ENCODE measurements at regions not wholly inside any gene's neighbourhood (a gene's known extent, or its start where the extent isn't known, plus 50 kb on each side); places are given as distances from the start of the nearest gene placed in this dataset.

DNA sequence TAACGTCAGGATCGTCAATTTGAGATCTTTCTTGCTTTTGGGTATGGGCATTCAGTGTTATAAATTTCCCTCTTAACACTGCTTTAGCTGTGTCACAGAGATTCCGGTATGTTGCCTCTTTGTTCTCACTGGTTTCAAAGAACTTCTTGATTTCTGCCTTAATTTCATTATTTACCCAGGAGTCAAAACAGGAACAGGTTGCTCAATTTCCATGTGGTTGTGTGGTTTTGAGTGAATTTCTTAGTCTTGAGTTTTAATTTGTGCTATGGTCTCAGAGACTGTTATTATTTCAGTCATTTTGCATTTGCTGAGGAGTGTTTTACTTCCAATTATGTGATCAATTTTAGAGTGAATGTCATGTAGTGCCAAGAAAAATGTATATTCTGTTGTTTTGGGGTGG is 153.1 kb downstream of the PCDH17 start:
- H3K4me3 ChIP-seq (ENCODE audit: low read depth, low read length) = no peak overlapping the region
- CTCF ChIA-PET = interaction anchor here (0.5 kb wide), 1 partner anchor 160 kb away, joined by 4 read pairs; no protein-coding TSS in a partner anchor
- TF ChIP-seq SP3 (tag by site-specific recombination; IDR thresholded peaks at IDR 0.05) (no peak), KLF16 (tag by site-specific recombination; IDR thresholded peaks at IDR 0.05) (no peak), ZNF292 (tag by site-specific recombination; IDR thresholded peaks at IDR 0.05; ENCODE audit: borderline replicate concordance, low read depth) (no peak), ZNF23 (tag by site-specific recombination; IDR thresholded peaks at IDR 0.05; ENCODE audit: borderline replicate concordance) (no peak), ZSCAN23 (tag by site-specific recombination; IDR thresholded peaks at IDR 0.05) (no peak), ZNF114 (tag by site-specific recombination; IDR thresholded peaks at IDR 0.05) (no peak), ZNF423 (tag by site-specific recombination; IDR thresholded peaks at IDR 0.05) (no peak), ZBTB21 (tag by site-specific recombination; IDR thresholded peaks at IDR 0.05) (no peak), ZNF10 (tag by site-specific recombination; IDR thresholded peaks at IDR 0.05) (no peak), ZNF341 (tag by site-specific recombination; IDR thresholded peaks at IDR 0.05; ENCODE audit: low read depth) (no peak), ZNF571 (tag by site-specific recombination; IDR thresholded peaks at IDR 0.05) (no peak), ZNF398 (tag by site-specific recombination; IDR thresholded peaks at IDR 0.05) (no peak), ZNF175 (tag by site-specific recombination; IDR thresholded peaks at IDR 0.05) (no peak), ZNF2 (tag by site-specific recombination; IDR thresholded peaks at IDR 0.05) (no peak), PRDM4 (tag by site-specific recombination; IDR thresholded peaks at IDR 0.05) (no peak), ZNF155 (tag by site-specific recombination; IDR thresholded peaks at IDR 0.05) (no peak)
- TF ChIP-seq, protein P1, sequence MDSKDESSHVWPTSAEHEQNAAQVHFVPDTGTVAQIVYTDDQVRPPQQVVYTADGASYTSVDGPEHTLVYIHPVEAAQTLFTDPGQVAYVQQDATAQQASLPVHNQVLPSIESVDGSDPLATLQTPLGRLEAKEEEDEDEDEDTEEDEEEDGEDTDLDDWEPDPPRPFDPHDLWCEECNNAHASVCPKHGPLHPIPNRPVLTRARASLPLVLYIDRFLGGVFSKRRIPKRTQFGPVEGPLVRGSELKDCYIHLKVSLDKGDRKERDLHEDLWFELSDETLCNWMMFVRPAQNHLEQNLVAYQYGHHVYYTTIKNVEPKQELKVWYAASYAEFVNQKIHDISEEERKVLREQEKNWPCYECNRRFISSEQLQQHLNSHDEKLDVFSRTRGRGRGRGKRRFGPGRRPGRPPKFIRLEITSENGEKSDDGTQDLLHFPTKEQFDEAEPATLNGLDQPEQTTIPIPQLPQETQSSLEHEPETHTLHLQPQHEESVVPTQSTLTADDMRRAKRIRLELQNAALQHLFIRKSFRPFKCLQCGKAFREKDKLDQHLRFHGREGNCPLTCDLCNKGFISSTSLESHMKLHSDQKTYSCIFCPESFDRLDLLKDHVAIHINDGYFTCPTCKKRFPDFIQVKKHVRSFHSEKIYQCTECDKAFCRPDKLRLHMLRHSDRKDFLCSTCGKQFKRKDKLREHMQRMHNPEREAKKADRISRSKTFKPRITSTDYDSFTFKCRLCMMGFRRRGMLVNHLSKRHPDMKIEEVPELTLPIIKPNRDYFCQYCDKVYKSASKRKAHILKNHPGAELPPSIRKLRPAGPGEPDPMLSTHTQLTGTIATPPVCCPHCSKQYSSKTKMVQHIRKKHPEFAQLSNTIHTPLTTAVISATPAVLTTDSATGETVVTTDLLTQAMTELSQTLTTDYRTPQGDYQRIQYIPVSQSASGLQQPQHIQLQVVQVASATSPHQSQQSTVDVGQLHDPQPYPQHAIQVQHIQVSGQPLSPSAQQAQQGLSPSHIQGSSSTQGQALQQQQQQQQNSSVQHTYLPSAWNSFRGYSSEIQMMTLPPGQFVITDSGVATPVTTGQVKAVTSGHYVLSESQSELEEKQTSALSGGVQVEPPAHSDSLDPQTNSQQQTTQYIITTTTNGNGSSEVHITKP (tag by site-specific recombination; IDR thresholded peaks at IDR 0.05) = no peak
- TF ChIP-seq, protein P2, sequence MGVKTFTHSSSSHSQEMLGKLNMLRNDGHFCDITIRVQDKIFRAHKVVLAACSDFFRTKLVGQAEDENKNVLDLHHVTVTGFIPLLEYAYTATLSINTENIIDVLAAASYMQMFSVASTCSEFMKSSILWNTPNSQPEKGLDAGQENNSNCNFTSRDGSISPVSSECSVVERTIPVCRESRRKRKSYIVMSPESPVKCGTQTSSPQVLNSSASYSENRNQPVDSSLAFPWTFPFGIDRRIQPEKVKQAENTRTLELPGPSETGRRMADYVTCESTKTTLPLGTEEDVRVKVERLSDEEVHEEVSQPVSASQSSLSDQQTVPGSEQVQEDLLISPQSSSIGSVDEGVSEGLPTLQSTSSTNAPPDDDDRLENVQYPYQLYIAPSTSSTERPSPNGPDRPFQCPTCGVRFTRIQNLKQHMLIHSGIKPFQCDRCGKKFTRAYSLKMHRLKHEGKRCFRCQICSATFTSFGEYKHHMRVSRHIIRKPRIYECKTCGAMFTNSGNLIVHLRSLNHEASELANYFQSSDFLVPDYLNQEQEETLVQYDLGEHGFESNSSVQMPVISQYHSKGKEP (tag by site-specific recombination; IDR thresholded peaks at IDR 0.05) = no peak
- no peaks in the 10 kb centered on the region for H3K4me1 ChIP-seq (ENCODE audit: control insufficient read depth, insufficient read depth, low read length)
- H3K27ac ChIP-seq (ENCODE audit: extremely low read depth, low read depth, low read length) = no peak overlapping the region
- POLR2A ChIA-PET = no interaction called here
- no peaks in the 10 kb centered on the region for H3K36me3 ChIP-seq (ENCODE audit: control insufficient read depth in 2 of 2, insufficient read depth in 1 of 2, low read length in 2 of 2)
- no peaks in the 10 kb centered on the region for H3K9me3 ChIP-seq (ENCODE audit: control insufficient read depth, insufficient read depth, low read depth, low read length)

All from HEK293 (cell line).